Stromal cell of bone marrow (primary cell): ENCODE measurements at regions not wholly inside any gene's neighbourhood (a gene's known extent, or its start where the extent isn't known, plus 50 kb on each side); places are given as distances from the start of the nearest gene placed in this dataset.

Experiments
- DNase-seq: peaks from one replicate; pipeline ENCODE4 v3.0.0-alpha.2; 2012; ENCODE audit warnings: low read depth

GRCh38 chr12:97924122-97924521 is 461.5 kb downstream of the RMST start:
- DNase-seq, result no peak

GRCh38 chr12:97927977-97928376 is 465.4 kb downstream of the RMST start:
- no peak for DNase-seq

- DNase-seq, result no peak
These were observed 473.6 kb downstream of the RMST start for GRCh38 chr12:97936165-97936564.

- no peak for DNase-seq
These were observed 475.4 kb downstream of the RMST start for GRCh38 chr12:97938031-97938430.

GRCh38 chr12:97939156-97939555 is 476.6 kb downstream of the RMST start:
- no peak for DNase-seq

- no peak for DNase-seq
These were observed 477.5 kb downstream of the RMST start for GRCh38 chr12:97940105-97940504.

- DNase-seq, result no peak
These were observed 478.0 kb downstream of the RMST start for GRCh38 chr12:97940629-97941028.

- no peak for DNase-seq
These were observed 479.2 kb downstream of the RMST start for GRCh38 chr12:97941686-97942354.

- no peak for DNase-seq
These were observed 480.8 kb downstream of the RMST start for GRCh38 chr12:97943359-97943758.

GRCh38 chr12:97944576-97944975 is 482.0 kb downstream of the RMST start:
- DNase-seq, result no peak

GRCh38 chr12:97946701-97947100 is 484.1 kb downstream of the RMST start:
- no peak for DNase-seq

- no peak for DNase-seq
These were observed 486.0 kb downstream of the RMST start for GRCh38 chr12:97948591-97948990.

GRCh38 chr12:97951239-97951638 is 488.6 kb downstream of the RMST start:
- DNase-seq, result no peak

GRCh38 chr12:97951717-97952116 is 489.1 kb downstream of the RMST start:
- DNase-seq, result no peak

GRCh38 chr12:97957109-97957508 is 494.5 kb downstream of the RMST start:
- no peak for DNase-seq

GRCh38 chr12:97960225-97960624 is 497.6 kb downstream of the RMST start:
- no peak for DNase-seq

GRCh38 chr12:97960741-97961608 is 498.4 kb downstream of the RMST start:
- no peak for DNase-seq

- no peak for DNase-seq
These were observed 505.2 kb downstream of the RMST start for GRCh38 chr12:97967831-97968230.

GRCh38 chr12:97968641-97969197 is 506.1 kb downstream of the RMST start:
- no peak for DNase-seq

- DNase-seq, result no peak
These were observed 515.3 kb downstream of the RMST start for GRCh38 chr12:97977870-97978405.

- DNase-seq, result no peak
These were observed 520.1 kb downstream of the RMST start for GRCh38 chr12:97982684-97983083.

GRCh38 chr12:97983796-97984195 is 521.2 kb downstream of the RMST start:
- no peak for DNase-seq

- DNase-seq, result no peak
These were observed 521.8 kb downstream of the RMST start for GRCh38 chr12:97984436-97984835.
